ENCODE measurements at regions not wholly inside any gene's neighbourhood (a gene's known extent, or its start where the extent isn't known, plus 50 kb on each side); places are given as distances from the start of the nearest gene placed in this dataset.

- TF ChIP-seq FOXM1 (IDR thresholded peaks at IDR 0.05; ENCODE audit: low read depth, low read length): no peak
- no peak for TF ChIP-seq YY1 (IDR thresholded peaks at IDR 0.05; ENCODE audit: low read depth, low read length)
- no peak for TF ChIP-seq EZH2 (IDR thresholded peaks at IDR 0.05; ENCODE audit: borderline replicate concordance, control insufficient read depth, low read depth, low read length)
- TF ChIP-seq, protein P1, sequence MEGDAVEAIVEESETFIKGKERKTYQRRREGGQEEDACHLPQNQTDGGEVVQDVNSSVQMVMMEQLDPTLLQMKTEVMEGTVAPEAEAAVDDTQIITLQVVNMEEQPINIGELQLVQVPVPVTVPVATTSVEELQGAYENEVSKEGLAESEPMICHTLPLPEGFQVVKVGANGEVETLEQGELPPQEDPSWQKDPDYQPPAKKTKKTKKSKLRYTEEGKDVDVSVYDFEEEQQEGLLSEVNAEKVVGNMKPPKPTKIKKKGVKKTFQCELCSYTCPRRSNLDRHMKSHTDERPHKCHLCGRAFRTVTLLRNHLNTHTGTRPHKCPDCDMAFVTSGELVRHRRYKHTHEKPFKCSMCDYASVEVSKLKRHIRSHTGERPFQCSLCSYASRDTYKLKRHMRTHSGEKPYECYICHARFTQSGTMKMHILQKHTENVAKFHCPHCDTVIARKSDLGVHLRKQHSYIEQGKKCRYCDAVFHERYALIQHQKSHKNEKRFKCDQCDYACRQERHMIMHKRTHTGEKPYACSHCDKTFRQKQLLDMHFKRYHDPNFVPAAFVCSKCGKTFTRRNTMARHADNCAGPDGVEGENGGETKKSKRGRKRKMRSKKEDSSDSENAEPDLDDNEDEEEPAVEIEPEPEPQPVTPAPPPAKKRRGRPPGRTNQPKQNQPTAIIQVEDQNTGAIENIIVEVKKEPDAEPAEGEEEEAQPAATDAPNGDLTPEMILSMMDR (IDR thresholded peaks at IDR 0.05 in 2 of 3, conservative IDR thresholded peaks at IDR 0.05 in 1 of 3; ENCODE audit: control insufficient read depth in 2 of 3, extremely low read depth in 1 of 3, insufficient read depth in 1 of 3, low read depth in 3 of 3, low read length in 3 of 3): no peak
- no peak for TF ChIP-seq POLR2A (IDR thresholded peaks at IDR 0.05; ENCODE audit: low read depth, low read length)
- TF ChIP-seq EP300 (IDR thresholded peaks at IDR 0.05; ENCODE audit: borderline replicate concordance in 1 of 2, control insufficient read depth in 1 of 2, low read depth in 2 of 2, low read length in 2 of 2): no peak
- TF ChIP-seq ZNF274 (IDR thresholded peaks at IDR 0.05; ENCODE audit: insufficient read depth, insufficient read length): no peak
- TF ChIP-seq, protein P2, sequence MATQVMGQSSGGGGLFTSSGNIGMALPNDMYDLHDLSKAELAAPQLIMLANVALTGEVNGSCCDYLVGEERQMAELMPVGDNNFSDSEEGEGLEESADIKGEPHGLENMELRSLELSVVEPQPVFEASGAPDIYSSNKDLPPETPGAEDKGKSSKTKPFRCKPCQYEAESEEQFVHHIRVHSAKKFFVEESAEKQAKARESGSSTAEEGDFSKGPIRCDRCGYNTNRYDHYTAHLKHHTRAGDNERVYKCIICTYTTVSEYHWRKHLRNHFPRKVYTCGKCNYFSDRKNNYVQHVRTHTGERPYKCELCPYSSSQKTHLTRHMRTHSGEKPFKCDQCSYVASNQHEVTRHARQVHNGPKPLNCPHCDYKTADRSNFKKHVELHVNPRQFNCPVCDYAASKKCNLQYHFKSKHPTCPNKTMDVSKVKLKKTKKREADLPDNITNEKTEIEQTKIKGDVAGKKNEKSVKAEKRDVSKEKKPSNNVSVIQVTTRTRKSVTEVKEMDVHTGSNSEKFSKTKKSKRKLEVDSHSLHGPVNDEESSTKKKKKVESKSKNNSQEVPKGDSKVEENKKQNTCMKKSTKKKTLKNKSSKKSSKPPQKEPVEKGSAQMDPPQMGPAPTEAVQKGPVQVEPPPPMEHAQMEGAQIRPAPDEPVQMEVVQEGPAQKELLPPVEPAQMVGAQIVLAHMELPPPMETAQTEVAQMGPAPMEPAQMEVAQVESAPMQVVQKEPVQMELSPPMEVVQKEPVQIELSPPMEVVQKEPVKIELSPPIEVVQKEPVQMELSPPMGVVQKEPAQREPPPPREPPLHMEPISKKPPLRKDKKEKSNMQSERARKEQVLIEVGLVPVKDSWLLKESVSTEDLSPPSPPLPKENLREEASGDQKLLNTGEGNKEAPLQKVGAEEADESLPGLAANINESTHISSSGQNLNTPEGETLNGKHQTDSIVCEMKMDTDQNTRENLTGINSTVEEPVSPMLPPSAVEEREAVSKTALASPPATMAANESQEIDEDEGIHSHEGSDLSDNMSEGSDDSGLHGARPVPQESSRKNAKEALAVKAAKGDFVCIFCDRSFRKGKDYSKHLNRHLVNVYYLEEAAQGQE (IDR thresholded peaks at IDR 0.05; ENCODE audit: low read depth, low read length): no peak
- no peak for TF ChIP-seq POLR2AphosphoS5 (IDR thresholded peaks at IDR 0.05; ENCODE audit: low read length)
- TF ChIP-seq ATF7 (IDR thresholded peaks at IDR 0.05; ENCODE audit: low read depth): no peak
- TF ChIP-seq MTA3 (IDR thresholded peaks at IDR 0.05; ENCODE audit: borderline replicate concordance, low read length): no peak
- TF ChIP-seq ZNF24 (IDR thresholded peaks at IDR 0.05): no peak
- no peak for TF ChIP-seq ZBED1 (IDR thresholded peaks at IDR 0.05; ENCODE audit: borderline replicate concordance)
Observed at GRCh38 chr4:58192217-58192616, 1082.0 kb upstream of the IGFBP7 start.

Data from GM12878 (cell line).